ENCODE measurements at regions not wholly inside any gene's neighbourhood (a gene's known extent, or its start where the extent isn't known, plus 50 kb on each side); places are given as distances from the start of the nearest gene placed in this dataset.

GRCh38 chr1:108072776-108073175, 107.8 kb upstream of the VAV3 start:
- TF ChIP-seq CTCF (IDR thresholded peaks at IDR 0.05; ENCODE audit: low read depth, low read length) (no peak), EZH2phosphoT487 (IDR thresholded peaks at IDR 0.05; ENCODE audit: low read depth) (no peak)
